ENCODE measurements at regions not wholly inside any gene's neighbourhood (a gene's known extent, or its start where the extent isn't known, plus 50 kb on each side); places are given as distances from the start of the nearest gene placed in this dataset.

GRCh38 chr7:40946549-40946948 lies 756.3 kb downstream of the INHBA start:
- H3K4me3 ChIP-seq = no peak overlapping the region
- WGBS, 3 donors = 88 to 95% (median 95%) methylated on average over 1 of the region's 1 CpG
- H3K27me3 ChIP-seq = no peaks in the 10 kb centered on the region
- H3K36me3 ChIP-seq = no peaks in the 10 kb centered on the region
- no peak for DNase-seq
- no peaks in the 10 kb centered on the region for H3K4me1 ChIP-seq (ENCODE audit: insufficient read depth)
- no peak for TF ChIP-seq EP300 (IDR thresholded peaks at IDR 0.05)
- TF ChIP-seq CTCF (IDR thresholded peaks at IDR 0.05) = no peak
- TF ChIP-seq POLR2A (IDR thresholded peaks at IDR 0.05) = no peak
- H3K27ac ChIP-seq = no peak overlapping the region
- intact Hi-C loops (cut with DNase I) = no loop called here
- peaks cover 3 to 4% of the 10 kb centered on the region in 2 donors for H3K9me3 ChIP-seq

DNA sequence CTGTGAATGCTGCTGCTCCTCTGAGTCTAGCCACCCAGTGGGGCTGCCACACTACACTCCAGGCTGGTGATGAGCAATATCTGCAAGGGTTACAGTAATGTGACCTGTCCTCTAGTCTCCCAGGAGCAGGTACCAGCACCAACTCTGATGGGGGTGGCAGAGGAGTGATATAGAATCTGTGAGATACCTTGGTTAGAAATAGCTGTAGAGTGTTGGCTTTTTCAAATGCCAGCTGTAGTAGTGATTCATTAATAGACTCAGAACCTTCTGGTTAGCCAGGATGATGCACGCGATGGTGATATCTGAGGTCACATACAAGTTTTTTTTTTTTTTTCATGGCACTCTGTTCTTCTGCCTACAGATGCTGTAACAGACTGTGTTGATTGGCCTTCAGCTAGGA lies 757.1 kb downstream of the INHBA start:
- Histone ChIP-seq H3K27me3 (no peaks in the 10 kb centered on the region), H3K27ac (no peak overlapping the region), H3K4me1 (ENCODE audit: insufficient read depth) (no peaks in the 10 kb centered on the region), H3K4me3 (no peak overlapping the region), H3K36me3 (no peaks in the 10 kb centered on the region), H3K9me3 (peaks cover 3 to 4% of the 10 kb centered on the region in 2 donors)
- WGBS, 3 donors = 66 to 98% (median 97%) methylated on average over 2 of the region's 2 CpGs
- TF ChIP-seq POLR2A (IDR thresholded peaks at IDR 0.05) (no peak), EP300 (IDR thresholded peaks at IDR 0.05) (no peak), CTCF (IDR thresholded peaks at IDR 0.05) (no peak)
- intact Hi-C loops (cut with DNase I) = no loop called here
- no peak for DNase-seq

GRCh38 chr7:40944981-40945585 lies 757.8 kb downstream of the INHBA start:
- no peaks in the 10 kb centered on the region for H3K36me3 ChIP-seq
- DNase-seq = no peak
- TF ChIP-seq CTCF (IDR thresholded peaks at IDR 0.05) (no peak), POLR2A (IDR thresholded peaks at IDR 0.05) (no peak), EP300 (IDR thresholded peaks at IDR 0.05) (no peak)
- H3K27ac ChIP-seq = no peak overlapping the region
- intact Hi-C loops (cut with DNase I) = no loop called here
- no peak overlapping the region for H3K4me3 ChIP-seq
- no peaks in the 10 kb centered on the region for H3K27me3 ChIP-seq
- H3K9me3 ChIP-seq = peaks cover 3 to 4% of the 10 kb centered on the region in 2 donors
- no peaks in the 10 kb centered on the region for H3K4me1 ChIP-seq (ENCODE audit: insufficient read depth)

DNA sequence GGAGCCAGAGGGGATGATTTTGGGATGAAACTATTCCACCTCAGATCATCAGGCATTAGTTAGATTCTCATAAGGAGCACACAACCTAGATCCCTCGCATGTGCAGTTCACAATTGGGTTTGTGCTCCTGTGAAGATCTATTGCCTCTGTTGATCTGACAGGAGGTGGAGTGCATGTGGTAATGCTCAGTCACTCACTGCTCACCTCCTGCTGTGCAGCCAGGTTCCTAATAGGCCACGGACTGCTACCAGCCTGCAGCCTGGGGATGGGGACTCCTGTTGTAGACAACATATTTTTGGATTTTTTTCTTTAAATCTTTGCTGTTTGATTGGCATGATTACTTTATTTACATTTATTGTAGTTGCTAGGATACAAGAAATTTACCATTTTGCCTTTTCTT lies 765.0 kb downstream of the INHBA start:
- no peak for DNase-seq
- no peak overlapping the region for H3K27ac ChIP-seq
- TF ChIP-seq CTCF (IDR thresholded peaks at IDR 0.05) = no peak
- TF ChIP-seq EP300 (IDR thresholded peaks at IDR 0.05) = no peak
- no peak for TF ChIP-seq POLR2A (IDR thresholded peaks at IDR 0.05)
- H3K36me3 ChIP-seq = no peaks in the 10 kb centered on the region
- WGBS, 3 donors = 63 to 87% (median 71%) methylated on average over 2 of the region's 2 CpGs
- peaks cover 2% of the 10 kb centered on the region for H3K27me3 ChIP-seq
- no peak overlapping the region for H3K4me3 ChIP-seq
- H3K4me1 ChIP-seq (ENCODE audit: insufficient read depth) = no peaks in the 10 kb centered on the region
- H3K9me3 ChIP-seq = no peaks in the 10 kb centered on the region
- intact Hi-C loops (cut with DNase I) = no loop called here
